Activated gamma-delta T cell treated with Interleukin-2 at 50 U/mL for 16 hours (primary cell): ENCODE measurements at regions not wholly inside any gene's neighbourhood (a gene's known extent, or its start where the extent isn't known, plus 50 kb on each side); places are given as distances from the start of the nearest gene placed in this dataset.

ENCODE experiments used
- DNase-seq: peaks from one replicate; pipeline ENCODE4 v3.0.0-alpha.2; 2020

DNA sequence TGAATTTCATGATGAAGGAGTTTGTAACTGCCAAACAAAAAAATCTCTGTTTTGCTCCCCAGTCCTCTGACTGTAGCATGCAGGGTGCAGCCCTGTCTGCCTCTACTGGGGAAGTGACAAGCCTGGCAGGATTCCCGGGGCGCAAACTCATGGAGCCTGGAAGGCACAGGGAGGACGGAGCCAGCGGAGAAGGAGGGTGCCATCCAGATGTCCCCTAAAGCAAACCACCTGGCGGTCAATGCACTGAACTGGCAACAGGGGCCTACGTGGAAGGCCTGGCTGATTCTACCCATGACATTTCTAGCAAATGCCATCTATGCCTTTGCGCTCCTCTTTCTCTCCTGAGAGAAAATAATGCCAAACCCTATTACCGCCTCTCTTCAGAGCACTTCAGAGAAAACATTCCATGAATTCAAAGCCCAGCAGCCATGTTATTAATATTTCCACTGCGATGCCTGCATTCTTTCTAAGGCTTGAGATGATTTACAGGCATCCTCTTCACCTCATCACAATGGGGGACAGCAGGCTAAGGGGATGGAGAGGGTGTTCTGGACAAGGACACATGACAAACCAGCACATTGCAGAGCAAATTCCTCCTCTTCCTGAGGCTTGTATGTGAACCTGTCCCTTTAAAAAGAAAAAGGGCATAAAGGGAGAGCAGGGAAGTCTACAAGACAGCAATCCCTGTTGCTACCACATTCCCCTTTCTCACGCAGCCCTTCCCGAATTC lies 329.3 kb upstream of the NOCT start:
- DNase-seq, result no peak

DNA sequence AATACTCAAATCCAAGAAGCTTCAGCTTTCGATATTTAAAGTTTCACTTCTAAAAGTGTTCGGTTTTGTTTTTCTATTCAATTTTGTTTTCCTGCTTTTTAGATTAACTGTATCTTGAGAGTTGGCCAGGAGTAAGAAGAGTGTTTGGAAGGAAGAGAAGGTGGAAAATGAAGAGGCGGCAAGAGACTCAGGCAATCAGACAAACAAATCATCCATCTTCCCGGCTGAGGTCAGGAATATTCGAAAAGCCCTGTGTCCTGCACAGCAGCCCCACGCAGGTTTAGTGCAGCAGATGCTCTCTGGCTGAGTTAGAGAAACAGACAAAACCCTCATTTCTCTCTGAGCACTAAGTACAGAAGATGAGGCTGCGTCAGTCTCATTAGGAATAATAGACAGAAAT lies 330.3 kb upstream of the NOCT start:
- DNase-seq, result no peak

DNA sequence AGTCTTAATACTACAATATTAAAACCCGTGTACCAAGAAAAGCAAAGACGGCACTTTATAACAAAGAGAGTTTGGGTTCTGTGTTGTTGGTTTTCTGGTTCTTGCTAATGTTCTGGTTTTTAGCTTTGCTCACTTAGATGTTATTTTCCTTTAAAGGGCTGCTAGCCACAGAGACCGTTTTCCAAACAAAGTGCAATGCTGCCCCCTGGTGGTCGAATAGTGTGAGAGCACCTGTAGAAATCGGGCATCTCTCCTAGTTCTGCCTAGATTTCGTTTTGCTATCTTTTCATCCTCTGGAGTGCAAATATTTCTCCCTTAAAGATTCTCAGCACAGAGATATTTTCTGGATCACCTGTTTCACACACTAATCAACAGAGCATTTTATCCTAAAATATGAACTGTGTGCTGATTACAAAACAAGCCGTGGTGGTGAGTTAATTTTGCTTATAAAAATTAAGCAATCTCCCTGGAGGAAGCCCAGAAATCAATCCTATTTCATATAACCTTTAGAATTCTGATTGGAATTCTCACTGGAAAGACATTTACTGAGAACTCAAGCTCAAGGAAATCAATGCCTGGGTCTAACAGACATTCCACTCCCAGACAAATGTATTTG lies 334.5 kb upstream of the NOCT start:
- peak; percentile 61 for DNase-seq

DNA sequence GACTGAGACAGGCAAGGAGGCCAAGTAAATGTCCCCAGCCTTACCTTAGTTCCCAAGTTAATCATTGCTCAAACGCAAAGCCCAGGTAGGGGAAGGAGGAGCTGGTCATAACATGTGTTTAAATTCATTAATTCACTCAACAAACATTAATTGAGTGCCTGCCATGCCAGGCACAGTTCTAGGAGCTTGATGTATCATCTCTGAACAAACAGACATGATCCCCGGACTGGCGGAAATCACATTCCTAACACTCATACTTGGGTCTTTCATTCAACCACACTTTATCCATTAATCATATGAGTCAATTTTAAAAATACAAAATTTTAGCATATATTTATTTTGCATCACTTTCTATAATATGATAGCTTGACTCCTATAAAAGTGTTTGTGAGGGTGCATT lies 335.3 kb upstream of the NOCT start:
- DNase-seq, result no peak

DNA sequence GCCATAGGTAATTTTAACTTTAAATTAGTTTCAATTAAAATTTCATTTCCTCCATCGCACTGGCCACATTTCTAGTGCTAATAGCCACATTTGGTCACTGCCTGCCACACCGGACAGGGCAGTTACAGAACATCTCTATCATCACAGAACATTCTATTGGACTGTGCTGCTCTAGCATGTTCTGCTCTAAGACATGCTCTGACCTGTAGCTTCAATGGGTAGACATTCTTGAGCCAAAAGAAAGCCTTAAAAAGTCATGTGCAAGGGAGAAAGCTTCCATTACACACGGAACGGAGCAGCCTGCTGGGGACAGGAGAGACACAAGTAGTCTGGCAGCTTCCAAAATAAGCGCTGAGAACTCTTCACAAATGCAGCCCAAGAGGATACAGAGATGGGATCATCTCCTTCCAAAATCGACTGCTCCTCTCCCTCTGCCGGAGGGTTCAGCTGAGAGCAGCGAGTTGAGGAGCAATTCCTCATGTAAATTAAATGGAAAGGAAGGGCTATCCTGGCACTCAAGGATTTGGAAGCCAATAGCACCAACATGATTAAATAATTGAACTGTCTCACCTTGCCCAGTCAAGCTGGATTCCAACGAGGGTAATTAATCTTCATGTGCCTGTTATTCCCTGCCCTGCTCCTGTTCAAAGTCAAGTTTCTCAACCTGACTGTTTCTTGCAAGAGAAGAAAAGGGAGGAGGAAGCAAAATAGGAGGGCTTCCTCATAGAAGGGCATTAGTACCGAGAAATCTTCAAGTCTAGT lies 336.4 kb upstream of the NOCT start:
- no peak for DNase-seq

DNA sequence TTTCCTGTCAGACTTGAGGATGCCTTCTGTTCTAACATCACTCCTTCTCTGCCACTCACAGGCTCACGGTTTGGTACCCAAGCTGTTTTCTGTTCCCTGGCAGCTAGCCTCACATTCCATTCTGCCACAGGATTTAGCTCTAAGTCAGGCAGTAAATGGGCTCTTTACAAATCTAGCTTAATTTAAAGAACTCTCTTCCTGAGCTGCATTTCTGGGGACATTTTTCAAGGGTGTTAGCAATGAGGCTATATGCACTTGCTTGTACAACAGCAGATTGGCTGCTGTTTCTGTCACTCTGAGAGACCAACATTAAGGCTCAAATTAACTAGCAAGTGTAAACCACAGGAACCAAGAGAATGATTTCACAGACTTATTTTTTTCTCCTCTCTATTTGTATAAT lies 337.8 kb upstream of the NOCT start:
- no peak for DNase-seq

DNA sequence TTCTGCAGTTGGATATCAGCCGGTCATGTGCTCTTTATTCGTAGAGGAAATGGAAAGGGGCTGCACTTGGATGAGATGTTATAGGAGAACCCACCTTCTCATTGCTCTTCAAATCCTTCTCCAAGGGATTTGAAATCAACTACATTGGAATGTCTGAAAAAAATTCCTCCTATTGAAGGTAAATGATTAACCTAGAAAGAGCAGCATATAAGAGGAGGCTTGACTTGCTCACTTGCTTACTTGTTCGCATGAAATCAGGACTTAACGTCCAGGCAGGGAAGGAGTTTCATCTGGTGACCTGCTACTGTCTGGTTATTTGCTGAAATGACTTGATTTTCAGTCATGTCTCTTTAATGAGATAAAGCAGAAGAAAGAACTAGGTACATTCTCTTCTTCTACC lies 338.4 kb upstream of the NOCT start:
- DNase-seq, result no peak

DNA sequence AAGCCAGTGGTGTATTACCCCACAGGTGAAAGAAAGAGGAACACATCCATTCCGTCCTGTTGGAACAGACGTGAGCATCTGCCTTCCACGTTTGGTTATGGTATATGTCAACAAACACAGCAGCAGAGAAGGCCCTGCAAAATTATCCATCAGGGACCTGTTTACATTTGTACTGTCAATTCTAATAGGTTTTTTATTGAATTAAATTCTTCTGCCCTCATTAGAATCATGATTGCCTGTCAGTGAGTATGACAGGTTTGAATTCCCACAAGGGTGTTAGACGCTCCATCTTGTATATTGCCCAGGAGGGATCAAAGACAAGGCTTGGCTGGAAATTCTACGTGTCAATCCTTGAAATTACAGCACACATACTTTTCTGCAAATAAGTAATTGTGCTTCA lies 339.9 kb upstream of the NOCT start:
- no peak for DNase-seq

DNA sequence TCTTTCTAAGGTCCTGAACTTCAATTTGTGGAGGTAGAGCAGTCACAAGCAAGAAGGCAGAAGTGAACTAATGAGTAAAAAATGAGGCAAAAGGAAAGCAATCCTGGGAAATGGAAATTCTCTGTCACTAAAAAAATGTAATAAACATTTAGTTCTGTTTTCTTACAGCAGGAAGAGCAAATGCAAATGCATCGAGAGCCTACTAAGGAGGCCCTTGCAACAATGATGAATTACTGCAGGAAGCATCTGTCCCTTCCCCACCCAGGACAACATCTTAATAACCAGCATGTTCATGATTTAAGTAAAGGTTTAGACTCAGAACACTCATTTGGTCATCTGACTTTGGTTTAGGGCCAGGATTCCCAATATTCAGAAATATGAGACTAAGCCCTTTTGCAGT lies 341.4 kb upstream of the NOCT start:
- no peak for DNase-seq

DNA sequence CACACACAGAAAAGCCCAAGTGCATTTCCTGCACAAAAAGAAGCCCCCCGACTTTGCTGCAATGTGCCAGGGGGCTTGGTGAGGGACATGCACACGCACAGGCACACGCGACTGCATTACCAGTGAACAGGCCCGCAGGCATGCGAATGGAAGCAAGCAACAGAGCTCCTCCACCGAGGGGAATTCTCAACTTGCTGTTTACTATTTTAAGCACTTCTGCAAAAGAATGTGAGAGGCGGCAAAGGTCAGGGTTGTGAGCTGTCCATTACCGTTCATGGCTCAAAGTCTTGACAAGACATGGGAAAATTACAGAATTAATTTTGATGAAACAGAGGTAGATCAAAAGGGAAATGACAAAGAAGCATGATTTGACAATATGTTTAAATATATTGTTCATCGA lies 342.5 kb upstream of the NOCT start:
- DNase-seq, result no peak

DNA sequence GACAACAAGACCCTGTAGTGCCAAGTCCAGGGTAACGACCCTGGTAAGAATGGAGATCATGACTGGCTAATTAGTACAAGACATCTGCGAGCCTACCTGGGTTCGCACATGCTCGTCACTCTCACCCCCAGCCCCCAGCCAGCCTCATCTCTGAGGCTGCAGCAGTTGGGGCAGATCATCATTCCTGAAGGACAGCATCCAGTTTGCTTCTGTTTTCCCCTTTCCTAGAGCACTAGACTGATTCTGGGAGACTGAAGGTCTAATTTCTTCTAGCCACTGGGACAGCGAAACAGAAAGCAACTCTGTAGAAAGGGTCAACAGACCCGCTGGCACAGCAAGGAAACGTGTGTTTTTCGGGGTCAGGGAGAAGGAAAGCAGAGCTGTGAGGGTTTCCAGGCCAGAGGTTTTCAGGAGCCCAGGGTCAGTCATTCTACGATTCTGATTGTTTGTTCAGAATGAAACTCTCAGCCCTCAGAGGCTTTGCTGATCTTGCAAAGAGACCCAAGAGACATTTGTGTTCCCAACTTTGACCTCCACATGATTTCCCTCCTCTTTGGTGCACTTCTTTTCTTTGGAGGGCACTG lies 343.1 kb upstream of the NOCT start:
- no peak for DNase-seq

DNA sequence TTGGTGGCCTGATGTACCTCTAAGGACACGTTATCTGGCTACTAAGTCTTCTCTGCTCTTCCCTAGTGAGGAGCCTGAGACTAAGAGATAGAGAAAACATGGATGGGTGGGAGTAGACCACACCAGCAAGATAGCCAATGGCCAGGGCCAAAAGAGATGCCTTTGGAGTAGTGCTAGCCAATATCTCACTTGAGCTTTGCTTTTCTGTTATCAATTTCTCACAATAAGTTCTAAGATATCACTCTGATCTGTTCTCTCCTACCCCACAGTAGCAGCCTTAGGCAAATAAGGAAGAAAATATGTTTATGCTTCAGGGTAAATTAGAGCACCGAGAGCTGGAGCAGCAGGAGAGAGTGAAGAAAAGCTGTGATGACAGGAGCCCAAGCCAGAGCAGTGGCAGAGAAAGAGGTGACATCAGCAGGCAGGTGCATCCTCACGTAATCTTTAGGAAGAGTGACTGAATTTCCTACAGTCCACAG lies 343.9 kb upstream of the NOCT start:
- no peak for DNase-seq

DNA sequence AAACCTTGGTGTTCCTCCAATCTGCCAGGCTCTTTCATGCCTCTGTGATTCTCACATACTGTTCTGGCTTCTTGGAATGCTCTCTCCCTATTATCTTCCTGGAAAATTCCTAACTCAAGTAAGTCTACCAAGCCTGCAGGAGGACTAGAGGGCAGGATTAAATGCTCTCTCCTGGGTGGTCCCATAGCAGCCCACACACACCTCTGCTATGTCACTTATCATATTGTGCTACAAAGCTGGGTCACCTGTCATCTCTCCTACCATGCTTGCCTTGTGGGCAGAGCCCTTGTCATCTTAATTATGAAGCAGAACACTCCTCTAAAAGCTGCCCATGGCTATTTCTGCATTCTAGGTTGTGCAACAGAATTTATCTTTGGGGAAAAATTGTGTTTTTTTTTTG lies 344.5 kb upstream of the NOCT start:
- DNase-seq, result no peak

DNA sequence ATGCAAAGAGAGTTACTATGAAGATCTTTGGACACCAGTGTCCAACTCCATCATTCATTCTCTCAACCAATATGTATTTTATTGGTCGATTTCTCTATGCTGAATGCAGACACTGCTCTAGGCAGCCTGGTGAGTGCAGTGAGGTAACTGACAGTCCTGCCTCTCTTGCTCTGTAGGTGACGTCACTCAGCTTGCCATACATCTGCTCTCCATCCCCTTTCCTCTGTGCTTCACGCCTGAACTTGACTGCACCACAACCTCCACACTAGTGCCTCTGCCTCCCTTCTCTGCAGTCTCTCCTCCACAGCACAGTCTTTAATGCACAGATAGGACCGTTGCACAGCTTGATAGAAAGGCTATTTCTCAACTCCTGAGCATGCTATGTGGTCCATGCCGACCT lies 344.9 kb upstream of the NOCT start:
- no peak for DNase-seq

DNA sequence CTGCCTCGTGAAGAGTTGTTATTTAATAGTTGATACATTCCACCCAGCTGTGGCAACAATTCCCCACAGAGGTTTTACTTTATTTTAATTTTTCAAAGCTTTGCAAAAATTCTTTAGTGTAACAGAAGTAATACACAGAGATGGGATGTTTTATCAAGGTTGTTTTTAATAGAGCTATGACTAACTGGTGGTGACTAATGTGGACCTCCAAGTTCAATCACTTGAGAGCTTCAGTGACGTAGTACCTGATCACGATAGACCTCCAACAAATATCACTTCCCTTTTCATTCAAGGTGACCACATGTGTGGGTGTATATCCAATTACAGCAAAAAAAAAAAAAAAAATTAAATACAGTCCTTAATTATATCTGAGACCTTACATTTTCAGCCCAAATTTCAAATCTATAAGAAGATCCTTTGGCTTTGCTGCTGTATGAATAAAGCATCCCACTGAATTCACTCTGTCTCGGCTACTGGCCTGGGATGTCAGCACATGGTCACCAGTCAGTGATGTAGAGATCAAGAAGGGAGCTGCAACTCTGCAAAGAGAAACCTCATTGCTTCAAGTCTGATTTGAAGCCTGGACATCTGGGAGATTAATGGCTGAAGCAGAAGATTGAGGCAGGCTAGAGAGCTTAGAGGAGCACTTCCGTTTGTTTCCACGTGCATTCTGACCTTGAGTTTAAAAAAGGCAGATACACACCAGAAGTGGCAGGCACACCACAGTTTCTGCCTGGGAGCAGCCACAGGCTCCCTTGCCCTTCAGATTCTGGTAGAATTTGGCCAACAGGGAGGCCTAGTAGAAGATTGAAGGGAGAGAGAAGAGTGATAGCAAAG lies 345.9 kb upstream of the NOCT start:
- no peak for DNase-seq

DNA sequence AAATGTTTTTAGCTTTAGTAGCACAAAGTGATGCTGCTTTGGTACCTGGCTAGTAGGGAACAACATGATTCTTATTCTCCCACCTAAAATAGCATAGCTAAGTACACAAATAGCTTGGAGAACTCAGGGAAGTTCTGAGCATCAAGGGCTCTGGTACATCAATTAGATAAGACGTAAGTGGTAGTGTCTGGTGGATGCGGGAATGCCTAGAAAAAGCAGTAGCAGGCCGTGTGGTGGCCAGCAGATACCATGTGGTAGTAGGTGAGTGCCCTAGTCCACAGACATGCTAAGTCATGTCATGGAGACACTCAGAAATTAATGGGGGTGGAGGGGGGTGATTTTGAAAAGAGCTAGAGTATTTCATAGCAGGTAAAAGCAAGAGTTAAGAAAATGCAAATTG lies 347.3 kb upstream of the NOCT start:
- DNase-seq, result no peak

DNA sequence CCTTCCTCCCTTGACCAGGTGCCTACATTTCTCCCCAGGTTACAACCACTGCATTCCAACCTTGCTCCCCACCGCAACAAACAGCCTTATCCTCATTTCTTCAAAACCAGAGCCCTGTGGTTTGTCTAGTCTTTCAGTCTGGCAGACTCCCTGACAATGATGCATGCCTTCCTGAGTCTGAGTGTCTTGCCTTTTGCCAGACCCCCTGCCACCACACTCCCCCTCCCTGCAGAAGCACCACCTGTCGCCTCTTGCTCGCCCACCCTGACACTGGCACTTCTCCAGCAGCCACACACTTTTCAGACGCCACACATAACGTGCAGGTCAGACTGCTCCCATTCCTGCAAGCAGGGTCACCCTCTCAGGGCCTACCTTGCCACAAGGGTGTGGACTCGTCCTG lies 349.2 kb upstream of the NOCT start:
- no peak for DNase-seq

DNA sequence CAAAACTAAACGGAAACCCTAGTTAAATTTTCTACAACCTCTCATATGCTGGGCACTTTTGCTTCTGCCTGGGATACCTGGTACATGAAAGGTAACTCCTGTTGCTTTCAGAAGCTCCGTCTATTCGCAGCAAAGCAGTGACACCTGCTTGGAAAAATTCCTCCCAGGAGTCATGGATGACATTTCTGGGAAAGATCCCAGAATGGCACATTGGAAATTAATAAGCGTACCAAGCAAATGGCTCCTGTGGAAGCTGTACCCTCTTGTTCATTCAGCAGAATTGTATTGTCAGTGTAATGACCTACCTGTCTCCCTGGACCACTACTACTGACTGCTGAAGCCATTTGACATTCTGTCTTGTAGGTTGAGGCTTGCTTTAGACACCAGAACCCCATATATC lies 349.7 kb upstream of the NOCT start:
- no peak for DNase-seq

DNA sequence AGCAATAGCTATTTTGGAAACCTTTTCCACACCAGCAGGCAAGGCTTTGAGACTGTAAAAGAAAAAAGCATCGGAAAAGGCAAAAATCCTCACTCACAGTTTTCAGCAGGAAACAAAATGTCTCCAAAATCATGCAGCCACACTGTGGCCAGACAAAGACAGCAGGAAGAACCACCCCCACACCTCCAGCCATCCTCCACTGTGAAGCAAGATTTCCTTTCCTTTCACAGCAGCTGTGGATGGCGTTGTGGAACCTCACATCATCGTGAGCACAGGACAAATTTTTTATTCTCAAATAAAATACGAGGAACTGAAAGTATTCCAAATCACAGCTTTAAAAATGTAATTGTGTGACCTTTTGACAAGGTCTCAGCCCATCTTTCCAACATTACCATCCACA lies 351.7 kb upstream of the NOCT start:
- no peak for DNase-seq

DNA sequence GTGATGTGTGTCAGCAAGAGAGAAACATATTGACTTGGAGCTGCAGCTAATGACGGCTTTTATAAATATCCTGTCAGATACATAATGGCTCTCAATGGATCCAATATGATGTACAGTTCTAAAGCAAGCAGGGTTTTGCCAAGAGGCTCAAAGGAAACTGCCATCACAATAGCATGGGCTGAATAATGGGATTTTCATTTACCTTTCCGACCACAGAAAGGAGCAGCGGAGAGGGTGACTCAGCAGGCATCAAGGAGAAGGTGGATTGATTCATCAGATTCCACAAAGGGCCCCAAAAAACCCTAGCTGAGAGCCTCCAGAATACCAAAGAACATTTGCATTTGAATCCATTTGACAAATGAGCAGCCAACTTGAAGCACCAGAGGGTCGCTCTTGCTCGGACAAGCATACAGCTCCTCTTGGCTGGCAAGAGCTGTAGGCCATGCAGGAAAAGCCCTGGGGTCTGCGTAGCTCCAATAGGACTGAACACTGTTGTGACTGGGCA lies 355.7 kb upstream of the NOCT start:
- no peak for DNase-seq

DNA sequence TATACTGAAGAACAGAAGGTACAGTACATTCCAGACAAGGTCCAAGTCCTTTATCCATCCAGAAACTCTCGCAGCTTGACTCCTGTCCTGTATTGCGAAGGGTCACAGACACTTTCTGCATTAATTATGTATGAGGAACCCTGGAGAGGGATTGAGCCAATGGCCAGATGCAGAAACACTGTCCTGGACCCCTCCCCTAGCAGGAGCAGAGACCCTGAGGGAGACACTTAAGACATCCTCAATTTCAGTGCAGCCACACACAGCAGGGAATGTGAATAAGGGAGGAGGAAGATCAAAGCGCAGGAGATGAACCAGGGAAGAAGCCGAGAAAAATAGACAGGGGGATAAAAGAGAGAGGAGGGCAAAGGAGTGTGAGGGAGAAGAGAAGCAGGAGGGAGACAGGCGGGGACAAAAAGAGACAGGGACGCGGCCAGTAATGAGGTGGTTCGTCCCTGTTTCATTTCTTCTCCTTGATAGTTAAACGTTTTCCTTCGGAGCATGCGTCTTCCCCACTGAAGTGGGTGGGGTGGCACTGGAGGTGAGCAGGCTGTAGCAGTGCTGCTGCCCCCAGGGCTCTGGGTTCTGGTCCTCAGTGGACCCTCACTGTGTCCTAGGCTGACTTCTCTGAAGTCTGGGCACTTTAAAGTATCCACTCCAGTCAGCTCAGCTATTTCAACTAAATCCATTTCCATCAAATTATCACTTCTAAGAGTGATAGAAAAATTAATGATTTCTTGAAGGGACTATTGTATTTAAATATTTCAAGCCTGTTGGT lies 356.4 kb upstream of the NOCT start:
- no peak for DNase-seq

DNA sequence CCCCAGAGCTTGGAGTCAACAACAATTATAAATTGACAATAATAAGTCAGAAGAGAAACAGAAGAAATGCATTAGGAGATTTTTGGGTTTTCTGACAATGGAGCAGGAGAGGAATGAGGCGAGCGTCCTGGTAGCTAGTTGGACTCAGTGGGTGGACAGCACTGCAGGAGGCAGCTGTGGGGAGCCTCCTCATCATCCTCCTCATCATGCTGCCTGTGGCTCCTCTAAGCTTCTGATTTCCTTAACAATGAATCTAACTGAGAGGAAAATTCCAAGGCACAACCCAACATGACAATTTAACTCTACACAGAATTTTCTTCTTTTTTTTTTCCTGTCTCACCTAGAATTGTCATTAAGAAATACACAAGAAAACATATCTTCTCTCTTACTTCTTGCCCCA lies 357.1 kb upstream of the NOCT start:
- DNase-seq, result no peak
